ENCODE measurements at regions not wholly inside any gene's neighbourhood (a gene's known extent, or its start where the extent isn't known, plus 50 kb on each side); places are given as distances from the start of the nearest gene placed in this dataset.

- Histone ChIP-seq H3K9ac (ENCODE audit: low read length) (no peak overlapping the region), H3K79me2 (ENCODE audit: control insufficient read depth, insufficient read depth, low read length) (no peaks in the 10 kb centered on the region), H2AFZ (ENCODE audit: insufficient read depth, low read depth, low read length, poor library complexity, severe bottlenecking) (no peak overlapping the region), H3K9me3 (ENCODE audit: control extremely low read depth in 1 of 3, control insufficient read depth in 2 of 3, insufficient read depth in 1 of 3, low read length in 2 of 3) (no peaks in the 10 kb centered on the region), H3K4me3 (ENCODE audit: control extremely low read depth in 1 of 5, extremely low read depth in 1 of 5, insufficient read depth in 1 of 5, low read depth in 2 of 5, low read length in 4 of 5) (no peak overlapping the region), H3K36me3 (replicated peaks in 1 of 2; ENCODE audit: control extremely low read depth in 1 of 2, control insufficient read depth in 1 of 2, extremely low read depth in 1 of 2, insufficient read depth in 2 of 2, low read length in 1 of 2) (no peaks in the 10 kb centered on the region), H3K27me3 (replicated peaks in 1 of 4; ENCODE audit: control extremely low read depth in 1 of 4, control insufficient read depth in 3 of 4, insufficient read depth in 4 of 4, low read length in 3 of 4) (peaks cover 0 to 1% (median under 1%) of the 10 kb centered on the region in 4 experiments), H4K20me1 (ENCODE audit: control insufficient read depth, insufficient read depth, low read length, poor library complexity, severe bottlenecking) (no peaks in the 10 kb centered on the region), H3K27ac (ENCODE audit: low read length in 2 of 2) (no peak overlapping the region), H3K4me1 (ENCODE audit: control insufficient read depth in 2 of 2, insufficient read depth in 2 of 2, low read length in 2 of 2) (peaks cover 0 to 5% of the 10 kb centered on the region in 2 donors), H3K4me2 (replicated peaks; ENCODE audit: low read depth, low read length, poor library complexity, severe bottlenecking) (no peak overlapping the region)
- no peak for TF ChIP-seq EZH2 (IDR thresholded peaks at IDR 0.05; ENCODE audit: borderline replicate concordance, insufficient read depth, low read depth, low read length, poor library complexity, severe bottlenecking)
- no peak for TF ChIP-seq CTCF (IDR thresholded peaks at IDR 0.05)
- WGBS (ENCODE audit: insufficient coverage) = no CpG with 5 or more reads among the region's 3 CpGs
- ChIA-PET CTCF (interaction anchor here (1.9 kb wide), 1 partner anchor 10 kb away, joined by 10 read pairs; no protein-coding TSS in a partner anchor), POLR2A (no interaction called here)
- H3K27ac Mint-ChIP-seq = no peak overlapping the region
- H3K4me3 Mint-ChIP-seq = no peak overlapping the region
- H3K4me1 Mint-ChIP-seq = peaks cover 12% of the 10 kb centered on the region
- ATAC-seq (ENCODE audit: low read depth) (no peak), DNase-seq (no peak)
- peaks cover 10% of the 10 kb centered on the region for H3K27me3 Mint-ChIP-seq
- H3K9me3 Mint-ChIP-seq (ENCODE audit: insufficient read depth) = no peaks in the 10 kb centered on the region
- intact Hi-C loops (cut with micrococcal nuclease) = no loop called here
These were observed 62.5 kb downstream of the NDUFS5 start for GRCh38 chr1:39088658-39089057.

DNA sequence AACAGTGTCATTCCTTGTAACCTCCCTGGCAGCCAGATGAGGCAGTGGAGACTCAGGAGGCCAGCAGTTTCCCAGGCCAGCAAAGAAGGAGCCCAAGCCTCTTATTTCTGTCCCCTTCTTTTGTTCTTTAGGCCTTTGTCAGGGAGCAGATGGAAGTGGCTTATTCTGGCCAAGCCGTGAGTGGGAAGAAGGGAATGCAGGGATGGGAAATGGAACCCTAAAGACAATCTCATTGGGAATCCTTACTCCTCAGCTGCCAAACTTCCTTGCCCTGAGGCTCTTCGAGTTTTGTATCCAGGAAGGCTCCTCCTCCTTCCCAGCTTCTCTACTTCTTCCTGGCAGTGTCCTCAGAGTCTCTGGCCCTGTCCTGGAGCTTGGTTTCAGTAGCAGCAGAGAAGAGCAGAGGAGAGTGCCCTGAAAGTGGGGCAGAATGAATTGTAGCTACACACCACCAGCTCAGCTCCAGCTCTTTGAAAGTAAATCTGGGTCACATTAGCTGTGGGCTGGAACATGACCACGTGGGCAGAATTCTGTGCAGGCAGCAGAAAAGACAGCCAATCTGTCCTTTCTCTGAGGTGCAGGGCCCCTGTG lies 63.9 kb downstream of the NDUFS5 start:
- Mint-ChIP-seq H3K9me3 (ENCODE audit: insufficient read depth) (no peaks in the 10 kb centered on the region), H3K4me1 (peaks cover 12% of the 10 kb centered on the region), H3K27ac (no peak overlapping the region), H3K27me3 (peaks cover 4% of the 10 kb centered on the region), H3K4me3 (no peak overlapping the region)
- Histone ChIP-seq H3K4me3 (ENCODE audit: control extremely low read depth in 1 of 5, extremely low read depth in 1 of 5, insufficient read depth in 1 of 5, low read depth in 2 of 5, low read length in 4 of 5) (no peak overlapping the region), H3K9ac (ENCODE audit: low read length) (no peak overlapping the region), H3K9me3 (ENCODE audit: control extremely low read depth in 1 of 3, control insufficient read depth in 2 of 3, insufficient read depth in 1 of 3, low read length in 2 of 3) (no peaks in the 10 kb centered on the region), H2AFZ (ENCODE audit: insufficient read depth, low read depth, low read length, poor library complexity, severe bottlenecking) (no peak overlapping the region), H3K4me1 (ENCODE audit: control insufficient read depth in 2 of 2, insufficient read depth in 2 of 2, low read length in 2 of 2) (peaks cover 0 to 5% of the 10 kb centered on the region in 2 donors), H3K36me3 (replicated peaks in 1 of 2; ENCODE audit: control extremely low read depth in 1 of 2, control insufficient read depth in 1 of 2, extremely low read depth in 1 of 2, insufficient read depth in 2 of 2, low read length in 1 of 2) (no peaks in the 10 kb centered on the region), H4K20me1 (ENCODE audit: control insufficient read depth, insufficient read depth, low read length, poor library complexity, severe bottlenecking) (no peaks in the 10 kb centered on the region), H3K79me2 (ENCODE audit: control insufficient read depth, insufficient read depth, low read length) (no peaks in the 10 kb centered on the region), H3K27me3 (replicated peaks in 1 of 4; ENCODE audit: control extremely low read depth in 1 of 4, control insufficient read depth in 3 of 4, insufficient read depth in 4 of 4, low read length in 3 of 4) (no peaks in the 10 kb centered on the region), H3K27ac (ENCODE audit: low read length in 2 of 2) (no peak overlapping the region), H3K4me2 (replicated peaks; ENCODE audit: low read depth, low read length, poor library complexity, severe bottlenecking) (no peak overlapping the region)
- ChIA-PET CTCF (interaction anchor here (1.0 to 1.9 kb wide), 2 partner anchors 8 to 218 kb away, joined by 3 to 10 read pairs; no protein-coding TSS in a partner anchor), POLR2A (no interaction called here)
- no CpG with 5 or more reads among the region's 3 CpGs for WGBS (ENCODE audit: insufficient coverage)
- intact Hi-C loops (cut with micrococcal nuclease) = no loop called here
- ATAC-seq (ENCODE audit: low read depth) (no peak), DNase-seq (no peak)
- TF ChIP-seq CTCF (IDR thresholded peaks at IDR 0.05) (no peak), EZH2 (IDR thresholded peaks at IDR 0.05; ENCODE audit: borderline replicate concordance, insufficient read depth, low read depth, low read length, poor library complexity, severe bottlenecking) (no peak)

Data from B cell (primary cell).